WI38 (cell line): ENCODE measurements at regions not wholly inside any gene's neighbourhood (a gene's known extent, or its start where the extent isn't known, plus 50 kb on each side); places are given as distances from the start of the nearest gene placed in this dataset.

Experiments used
- H3K4me3 ChIP-seq: 2 replicates; pipeline ENCODE4 v1.5.1; 2011; ENCODE audit warnings: low read depth, mild to moderate bottlenecking, control low read depth, low read length
- TF ChIP-seq, protein P1 (sequence below): IDR thresholded peaks from 2 replicates; pipeline ENCODE4 v1.5.1; 2012; ENCODE audit warnings: low read depth, mild to moderate bottlenecking, control low read depth, low read length

GRCh38 chr1:234661317-234661928 is 51.4 kb upstream of the IRF2BP2 start:
- no peak overlapping the region for H3K4me3 ChIP-seq
- TF ChIP-seq, protein P1, sequence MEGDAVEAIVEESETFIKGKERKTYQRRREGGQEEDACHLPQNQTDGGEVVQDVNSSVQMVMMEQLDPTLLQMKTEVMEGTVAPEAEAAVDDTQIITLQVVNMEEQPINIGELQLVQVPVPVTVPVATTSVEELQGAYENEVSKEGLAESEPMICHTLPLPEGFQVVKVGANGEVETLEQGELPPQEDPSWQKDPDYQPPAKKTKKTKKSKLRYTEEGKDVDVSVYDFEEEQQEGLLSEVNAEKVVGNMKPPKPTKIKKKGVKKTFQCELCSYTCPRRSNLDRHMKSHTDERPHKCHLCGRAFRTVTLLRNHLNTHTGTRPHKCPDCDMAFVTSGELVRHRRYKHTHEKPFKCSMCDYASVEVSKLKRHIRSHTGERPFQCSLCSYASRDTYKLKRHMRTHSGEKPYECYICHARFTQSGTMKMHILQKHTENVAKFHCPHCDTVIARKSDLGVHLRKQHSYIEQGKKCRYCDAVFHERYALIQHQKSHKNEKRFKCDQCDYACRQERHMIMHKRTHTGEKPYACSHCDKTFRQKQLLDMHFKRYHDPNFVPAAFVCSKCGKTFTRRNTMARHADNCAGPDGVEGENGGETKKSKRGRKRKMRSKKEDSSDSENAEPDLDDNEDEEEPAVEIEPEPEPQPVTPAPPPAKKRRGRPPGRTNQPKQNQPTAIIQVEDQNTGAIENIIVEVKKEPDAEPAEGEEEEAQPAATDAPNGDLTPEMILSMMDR: no peak

GRCh38 chr1:234660536-234661316 is 50.7 kb upstream of the IRF2BP2 start:
- H3K4me3 ChIP-seq: no peak overlapping the region
- TF ChIP-seq, protein P1: no peak
